GM12878 (cell line): ENCODE measurements at regions not wholly inside any gene's neighbourhood (a gene's known extent, or its start where the extent isn't known, plus 50 kb on each side); places are given as distances from the start of the nearest gene placed in this dataset. TPM values are rescaled to one million over a fixed set of nuclear protein-coding genes. Genes with fewer than 3 reads are reported as not detected.
"Not testable (repeated sequence)": the region's sequence is repeated elsewhere in the genome, so short reads cannot be mapped to it uniquely, and the experiment has no call there.

ENCODE experiments used
- ATAC-seq: fragments of 200-7000 bp; cut with Tn5 transposase; 3 replicates; pipeline ENCODE4 v1.9.1; 2020; ENCODE audit warnings: mild to moderate bottlenecking, moderate library complexity
- BruUV-seq: library from RNA; stranded (reverse); fragments of 400-500 nt; replicated peaks from 2 replicates; lab custom pipeline; 2021; lab: Mats Ljungman, UMichigan
- CTCF ChIA-PET: fragments of 300-600 bp; sonication (Branson Sonifier 250); formaldehyde crosslinking; extraction: SDS; loops from one replicate; lab custom pipeline; 2021; ENCODE audit warnings: inconsistent platforms; lab: Yijun Ruan, JAX
- POLR2A ChIA-PET: fragments of 350-600 bp; formaldehyde crosslinking; extraction: SDS; loops from one replicate; lab custom pipeline; 2021; ENCODE audit warnings: inconsistent platforms; lab: Charles Lee
- RAD21 ChIA-PET: fragments of 300-600 bp; sonication (Branson Sonifier 250); formaldehyde crosslinking; loops from one replicate; lab custom pipeline; 2023; ENCODE audit warnings: antibody characterized with exemption; ENCODE audit not compliant: unreplicated experiment; lab: Charles Lee
- SMC1A ChIA-PET: fragments of 300-600 bp; sonication (Branson Sonifier 250); formaldehyde crosslinking; loops from one replicate; lab custom pipeline; 2023; ENCODE audit not compliant: unreplicated experiment, uncharacterized antibody; lab: Charles Lee
- DNase-seq: peaks from one replicate; pipeline ENCODE4 v3.0.0-alpha.2; 2011; ENCODE audit warnings: low read depth, low spot score
- FAIRE-seq: peaks from 3 replicates; lab custom pipeline; 2011; peaks lifted over from hg19 to GRCh38; lab: Jason Lieb, UNC
- H2AFZ ChIP-seq: 2 replicates; pipeline ENCODE4 v1.6.0; 2011; ENCODE audit warnings: low read depth, low read length, control low read depth; ENCODE audit not compliant: control insufficient read depth
- H3K27ac ChIP-seq: 2 replicates; pipeline ENCODE4 v1.5.1; 2011; ENCODE audit warnings: control low read depth; ENCODE audit not compliant: control insufficient read depth, insufficient read depth
- H3K27me3 ChIP-seq, 2 experiments: replicated peaks in 1 of 2; 2 replicates each; pipeline versions ENCODE4 v1.6.0 to v1.6.1; 2011; ENCODE audit warnings: low read length in 1 of 2; ENCODE audit not compliant: control insufficient read depth in 2 of 2, insufficient read depth in 2 of 2
- H3K36me3 ChIP-seq, 2 experiments: 2 replicates each; pipeline ENCODE4 v1.5.1; 2011; ENCODE audit warnings: low read length in 1 of 2; ENCODE audit not compliant: control insufficient read depth in 2 of 2, insufficient read depth in 2 of 2
- H3K4me1 ChIP-seq: 2 replicates; pipeline ENCODE4 v1.6.1; 2011; ENCODE audit warnings: mild to moderate bottlenecking, low read length, moderate library complexity, mixed read lengths; ENCODE audit not compliant: control insufficient read depth, insufficient read depth
- H3K4me2 ChIP-seq: 2 replicates; pipeline ENCODE4 v1.6.0; 2011; ENCODE audit warnings: control low read depth; ENCODE audit not compliant: control insufficient read depth, insufficient read depth
- H3K4me3 ChIP-seq: fragments of 200-600 bp; sonication (generic); 2 replicates; pipeline ENCODE4 v1.5.1; 2016
- H3K79me2 ChIP-seq: 2 replicates; pipeline ENCODE4 v1.6.0; 2011; ENCODE audit warnings: low read length; ENCODE audit not compliant: control insufficient read depth, insufficient read depth
- H3K9ac ChIP-seq: 2 replicates; pipeline ENCODE4 v1.8.0; 2011; ENCODE audit warnings: low read length, control low read depth, mixed read lengths; ENCODE audit not compliant: control insufficient read depth, insufficient read depth
- H3K9me3 ChIP-seq: replicated peaks from 3 replicates; pipeline ENCODE4 v1.5.1; 2011; ENCODE audit warnings: mild to moderate bottlenecking, low read length; ENCODE audit not compliant: control insufficient read depth, insufficient read depth
- H4K20me1 ChIP-seq: 2 replicates; pipeline ENCODE4 v1.6.0; 2011; ENCODE audit not compliant: control insufficient read depth, insufficient read depth
- WGBS: methylation state at CpG from one replicate; pipeline ENCODE4 v1.1.6; 2016; ENCODE audit warnings: low lambda C conversion rate; ENCODE audit not compliant: insufficient replicate concordance, insufficient coverage; ENCODE audit errors: missing lambda C conversion rate; 5-methylcytosine and 5-hydroxymethylcytosine counted together
- in situ Hi-C: fragments of 300-500 bp; cut with MboI; formaldehyde crosslinking; loops from 9 replicates; pipeline ENCODE4 v1.14.3; 2018; ENCODE audit warnings: mixed read lengths
- intact Hi-C: fragments of 100-400 bp; cut with micrococcal nuclease; formaldehyde crosslinking; loops from one replicate; pipeline ENCODE4 v1.14.2; 2022; ENCODE audit not compliant: unreplicated experiment
- microRNA-seq: library from miRNA; unstranded; fragments of <30 nt; microRNA quantifications from one replicate; pipeline ENCODE4, GENCODE V29; 2018
- small RNA-seq: library from RNA; depleted of rRNA; stranded (forward); fragments of <200 nt; gene quantifications from one replicate; pipeline ENCODE3, GENCODE V24; 2014

GRCh38 chr2:110264804-110265203 is 52.5 kb upstream of the MTLN start:
- DNase-seq, H4K20me1 ChIP-seq, H3K4me1 ChIP-seq, POLR2A ChIA-PET, H3K4me3 ChIP-seq, H3K9me3 ChIP-seq, FAIRE-seq, H3K4me2 ChIP-seq, H3K9ac ChIP-seq, H2AFZ ChIP-seq, RAD21 ChIA-PET, CTCF ChIA-PET, ATAC-seq, intact Hi-C loops, H3K79me2 ChIP-seq, SMC1A ChIA-PET, BruUV-seq, H3K27me3 ChIP-seq, H3K36me3 ChIP-seq, H3K27ac ChIP-seq, in situ Hi-C loops: not testable (repeated sequence)
- WGBS: no CpG with 5 or more reads among the region's 1 CpG

- FAIRE-seq, H3K4me2 ChIP-seq, H3K4me1 ChIP-seq, H2AFZ ChIP-seq, DNase-seq, H4K20me1 ChIP-seq, H3K9ac ChIP-seq, H3K36me3 ChIP-seq, RAD21 ChIA-PET, in situ Hi-C loops, ATAC-seq, H3K9me3 ChIP-seq, SMC1A ChIA-PET, CTCF ChIA-PET, H3K27ac ChIP-seq, H3K27me3 ChIP-seq, intact Hi-C loops, H3K79me2 ChIP-seq, POLR2A ChIA-PET, H3K4me3 ChIP-seq, BruUV-seq: not testable (repeated sequence)
- no CpG with 5 or more reads among the region's 3 CpGs for WGBS
Observed at GRCh38 chr2:110264076-110264681, 51.8 kb upstream of the MTLN start.

- in situ Hi-C loops, SMC1A ChIA-PET, H3K9me3 ChIP-seq, H3K4me3 ChIP-seq, CTCF ChIA-PET, H3K9ac ChIP-seq, H4K20me1 ChIP-seq, H3K27me3 ChIP-seq, ATAC-seq, H3K4me1 ChIP-seq, FAIRE-seq, POLR2A ChIA-PET, H3K79me2 ChIP-seq, intact Hi-C loops, H3K27ac ChIP-seq, BruUV-seq, H3K36me3 ChIP-seq, H2AFZ ChIP-seq, DNase-seq, RAD21 ChIA-PET, H3K4me2 ChIP-seq: not testable (repeated sequence)
- 0% methylated on average over 1 of the region's 2 CpGs for WGBS
Observed at GRCh38 chr2:110263462-110263861, 51.1 kb upstream of the MTLN start.

Small RNA genes in the stretch of these regions (microRNA-seq; reads per million reads assigned to microRNA genes)
- not detected for gene MIR4436B2

Small RNA genes in the stretch of these regions (small RNA-seq; reads per million reads assigned to genes)
- gene MIR4436B2: not detected
